GM19043 (cell line): ENCODE measurements at regions not wholly inside any gene's neighbourhood (a gene's known extent, or its start where the extent isn't known, plus 50 kb on each side); places are given as distances from the start of the nearest gene placed in this dataset.
"Not testable (repeated sequence)": the region's sequence is repeated elsewhere in the genome, so short reads cannot be mapped to it uniquely, and the experiment has no call there.

ENCODE experiments used
- ATAC-seq: cut with Tn5 transposase; IDR thresholded peaks from one replicate; pipeline ENCODE4 v1.9.1; 2021; ENCODE audit warnings: low read depth; ENCODE audit not compliant: unreplicated experiment

DNA sequence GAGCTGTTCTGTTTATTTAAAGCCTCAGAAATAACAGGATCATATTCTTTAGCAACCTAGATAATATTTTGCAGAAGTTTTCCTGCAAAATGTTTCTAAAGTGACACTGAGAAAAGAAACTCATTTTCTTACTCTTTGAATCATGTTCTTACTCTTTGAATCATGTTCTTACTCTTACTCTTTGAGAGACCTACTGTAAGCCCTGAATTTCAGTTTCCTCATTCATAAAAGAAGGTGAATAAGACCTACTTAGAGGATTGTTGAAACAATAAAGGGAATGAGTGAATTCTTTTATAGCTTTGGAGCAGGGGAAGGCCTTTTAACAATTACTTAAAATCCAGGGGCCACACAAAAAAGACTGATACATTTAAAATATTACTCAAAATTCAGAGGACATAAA lies 221.7 kb upstream of the CMC1 start:
- no peak for ATAC-seq

DNA sequence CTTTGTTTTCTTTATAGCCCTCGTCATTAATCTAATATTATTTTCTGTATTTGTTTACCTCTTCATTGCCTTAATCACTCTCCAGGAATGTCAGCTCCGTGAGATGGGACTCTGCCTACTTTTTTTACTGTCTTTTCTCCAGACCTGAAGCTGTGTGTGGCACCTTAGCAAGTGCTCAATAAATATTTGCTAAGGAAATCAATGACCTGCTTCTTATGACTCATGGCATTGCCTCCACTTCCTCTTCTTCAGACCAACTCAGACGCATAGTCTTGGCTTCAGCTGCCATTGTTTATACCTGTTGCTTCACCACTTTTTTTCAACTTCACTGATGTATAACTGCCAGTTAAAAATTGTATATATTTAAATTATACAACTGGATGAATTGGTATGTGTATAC lies 218.5 kb upstream of the CMC1 start:
- ATAC-seq = no peak

DNA sequence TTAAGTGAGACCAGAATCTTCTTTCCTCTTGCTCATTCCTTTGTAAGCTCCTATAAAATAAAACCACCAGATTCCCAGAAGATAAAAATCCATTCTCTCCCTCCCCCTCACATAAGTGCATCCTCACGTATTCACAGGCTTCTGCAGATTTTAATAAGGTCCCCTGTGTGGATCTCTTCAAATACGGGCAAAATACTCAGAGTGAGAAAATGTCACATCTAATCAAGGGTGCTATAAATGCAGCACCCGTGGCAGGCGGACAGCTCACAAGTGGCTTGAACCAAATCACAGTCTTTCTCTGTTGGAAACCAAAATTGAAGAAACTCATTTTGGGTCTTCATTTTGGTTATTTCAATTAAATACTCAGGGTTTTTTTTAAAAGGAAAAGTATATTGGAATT lies 212.9 kb upstream of the CMC1 start:
- ATAC-seq = no peak

DNA sequence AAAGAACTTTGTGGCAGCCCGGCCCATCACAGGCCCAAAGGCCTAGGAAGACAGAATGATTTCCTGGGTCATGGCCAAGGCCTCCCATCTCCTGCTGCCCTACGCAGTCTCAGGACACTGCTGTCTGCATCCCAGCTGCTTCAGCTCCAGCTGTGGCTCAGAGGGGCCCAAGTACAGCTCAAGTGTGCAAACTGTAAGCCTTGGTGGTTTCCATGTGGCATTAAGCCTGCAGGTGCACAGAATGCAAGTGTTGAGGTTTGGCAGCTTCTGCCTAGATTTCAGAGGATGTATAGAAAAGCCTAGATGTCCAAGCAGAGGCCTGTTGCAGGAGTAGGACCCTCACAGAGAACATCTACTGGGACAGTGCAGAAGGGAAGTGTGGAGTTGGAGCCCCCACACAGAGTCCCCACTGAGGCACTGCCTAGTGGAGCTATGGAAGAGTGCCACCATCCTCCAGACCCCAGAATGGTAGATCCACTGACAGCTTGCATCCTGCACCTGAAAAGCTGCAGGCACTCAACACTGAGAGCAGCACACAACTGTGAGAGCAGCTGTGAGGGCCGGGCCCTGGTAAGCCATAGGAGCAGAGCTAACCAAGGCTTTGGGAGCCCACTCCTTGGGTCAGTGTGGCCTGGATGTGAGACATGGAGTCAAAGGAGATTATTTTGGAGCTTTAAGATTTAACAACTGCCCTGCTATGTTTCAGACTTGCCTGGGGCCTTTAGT lies 208.2 kb upstream of the CMC1 start:
- no peak for ATAC-seq

DNA sequence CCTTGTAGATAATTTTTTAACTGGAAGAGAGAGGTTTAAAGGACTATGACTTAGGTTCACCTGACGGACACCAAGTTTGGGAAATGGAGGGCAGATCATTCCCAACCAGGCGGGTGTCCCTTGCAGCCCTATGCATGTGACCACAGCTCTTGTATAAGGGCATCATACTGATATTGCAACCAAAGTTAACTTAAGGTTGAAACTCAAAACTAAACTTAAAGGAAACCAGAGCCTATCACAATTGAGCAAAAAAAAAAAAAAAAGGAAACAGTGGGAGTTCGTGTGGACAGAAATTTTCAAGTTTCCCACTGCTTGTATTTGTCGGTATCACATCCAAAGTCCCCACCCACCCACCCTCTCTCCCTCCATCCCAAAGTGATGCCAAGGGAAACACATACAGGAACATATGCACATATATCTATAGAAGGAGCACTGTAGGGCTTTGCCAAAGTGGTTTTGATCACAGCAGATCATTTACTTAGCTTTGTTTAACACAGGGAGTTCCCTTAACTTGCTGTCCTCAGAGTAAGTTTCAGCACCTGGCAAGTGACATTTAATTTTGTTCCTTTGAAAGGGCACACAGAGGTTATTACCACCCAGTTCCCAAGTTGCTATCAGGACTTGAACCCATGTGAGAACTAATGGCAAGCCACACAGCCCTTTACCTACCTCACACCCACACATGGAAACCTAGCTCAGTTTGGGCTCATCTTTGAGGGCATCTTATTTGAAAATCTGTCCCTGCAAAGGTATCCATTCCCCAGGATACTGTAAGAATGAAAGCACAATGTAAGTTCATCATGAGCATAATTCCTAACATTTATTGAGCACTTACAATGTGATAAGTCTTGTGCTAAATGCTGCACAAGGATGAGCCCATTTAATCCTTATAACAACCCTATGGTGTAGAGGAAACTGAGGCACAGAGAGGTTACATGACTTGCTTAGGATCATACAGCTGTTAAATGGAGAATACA lies 204.5 kb upstream of the CMC1 start:
- peak; percentile 59 for ATAC-seq

DNA sequence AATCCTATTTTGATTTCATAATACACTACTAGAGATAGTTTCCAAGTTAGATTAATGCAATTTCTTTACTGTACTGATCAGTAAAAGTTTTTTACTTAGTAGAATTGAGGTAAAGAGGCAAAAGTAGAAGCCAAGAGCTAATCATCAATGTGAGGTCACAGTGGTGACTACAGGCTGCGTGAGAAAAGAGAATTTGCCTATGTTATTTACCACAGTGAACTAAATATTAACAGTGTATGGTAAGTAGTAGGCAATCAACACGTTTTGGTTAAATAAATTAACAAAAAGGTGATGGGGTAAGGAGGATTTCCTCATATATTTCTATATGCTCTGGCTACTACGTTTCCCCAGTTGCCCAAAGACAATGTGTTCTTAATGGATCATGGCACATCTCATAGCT lies 202.2 kb upstream of the CMC1 start:
- ATAC-seq = peak; percentile 34

DNA sequence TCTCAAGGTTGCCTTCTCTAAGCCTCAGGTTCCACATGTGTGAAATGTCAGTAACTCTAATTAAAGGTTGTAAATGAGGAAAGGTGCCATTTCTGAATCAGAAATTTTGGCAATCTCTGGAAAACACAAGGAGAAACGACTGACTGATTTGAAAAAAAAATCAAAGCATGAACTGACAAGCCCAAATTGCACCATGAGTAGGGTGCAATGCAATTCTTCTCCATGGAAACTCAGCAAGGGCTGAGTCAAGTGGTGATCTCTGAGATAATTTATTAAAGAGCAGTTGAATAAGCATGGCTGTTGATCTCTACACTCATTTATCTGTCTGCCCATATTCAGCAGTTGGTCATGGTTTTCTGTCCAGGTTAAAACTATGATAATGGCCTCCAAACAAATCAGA lies 201.6 kb upstream of the CMC1 start:
- ATAC-seq = no peak

DNA sequence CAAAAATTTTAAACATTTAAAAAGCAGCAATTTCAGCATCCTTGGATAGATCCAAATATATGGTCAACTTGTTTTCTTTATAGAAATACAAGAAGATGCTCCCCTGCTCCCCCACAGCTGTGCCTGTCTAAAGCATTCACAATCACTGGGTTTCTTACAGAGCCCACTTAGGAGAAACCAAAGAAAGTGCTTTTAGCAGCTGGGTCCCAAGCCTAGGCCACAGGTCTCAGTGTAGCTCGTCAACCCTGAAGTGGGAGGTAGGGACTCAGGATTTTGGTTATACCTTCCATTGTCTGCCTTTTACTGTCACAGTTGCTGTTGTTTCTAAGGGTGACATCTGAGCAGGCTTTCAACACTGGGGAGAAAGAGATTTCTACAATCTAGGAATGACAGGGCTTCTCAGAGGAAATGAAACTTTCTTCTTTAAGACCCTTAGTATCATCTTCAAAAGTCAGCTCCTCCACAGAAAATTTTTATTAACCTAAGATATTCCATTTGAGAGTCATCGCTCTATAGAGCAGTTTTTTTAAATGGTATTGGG lies 199.3 kb upstream of the CMC1 start:
- peak; percentile 61 for ATAC-seq

DNA sequence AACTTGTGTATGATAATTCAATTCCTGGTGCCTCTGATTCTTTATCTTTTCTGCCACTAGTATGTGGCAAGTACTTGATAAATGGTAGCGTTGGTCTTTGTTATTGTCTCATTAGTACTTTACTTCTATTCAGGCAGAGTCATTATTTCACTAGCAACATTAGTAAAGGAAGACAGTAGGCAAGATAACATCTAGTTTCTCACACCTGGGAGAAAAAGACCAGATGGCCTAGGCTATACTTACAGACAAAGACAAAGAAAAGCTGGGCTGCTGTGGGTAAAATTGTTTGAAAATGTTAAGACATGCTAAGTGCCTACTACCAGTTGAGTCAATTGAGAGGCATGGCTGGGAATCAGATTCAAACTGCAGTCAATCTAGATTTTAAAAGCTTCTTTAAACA lies 198.7 kb upstream of the CMC1 start:
- peak; percentile 36 for ATAC-seq

DNA sequence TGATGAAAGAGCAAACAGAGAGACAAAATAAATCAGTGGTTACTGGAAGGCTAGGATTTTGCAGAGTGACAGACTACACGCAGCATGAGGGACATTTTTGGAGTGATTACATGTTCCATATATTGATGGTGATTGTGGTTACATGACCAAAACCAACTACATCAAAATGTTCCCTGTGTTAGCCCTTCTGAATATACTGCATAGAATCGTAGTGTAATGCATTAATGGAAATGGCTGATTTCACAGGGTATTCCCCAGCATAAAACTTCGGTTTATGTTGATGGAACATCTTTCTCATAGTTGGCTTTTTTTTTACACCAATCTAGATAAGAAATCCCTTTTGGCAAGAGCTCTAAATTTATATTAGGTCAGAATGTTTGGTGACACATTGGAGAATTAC lies 191.3 kb upstream of the CMC1 start:
- ATAC-seq = no peak

DNA sequence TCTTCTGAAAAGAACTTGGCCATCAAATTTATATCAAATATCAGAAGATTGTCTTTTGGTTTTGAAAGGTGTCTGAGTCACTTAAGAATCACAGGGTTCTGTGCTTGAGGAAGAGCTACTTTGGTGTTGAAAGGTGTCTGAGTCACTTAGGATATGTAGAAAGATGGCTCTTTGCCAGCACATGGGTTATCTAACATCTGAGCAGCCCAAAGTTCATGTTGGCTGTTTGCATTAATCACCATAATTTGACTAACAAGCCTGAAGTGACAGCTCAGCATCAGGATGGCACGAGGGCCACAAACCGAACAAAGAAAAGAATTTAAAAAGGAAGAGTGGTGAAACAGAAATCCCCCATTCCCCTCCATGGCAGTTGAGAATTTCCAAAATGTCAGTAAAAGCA lies 190.5 kb upstream of the CMC1 start:
- no peak for ATAC-seq

DNA sequence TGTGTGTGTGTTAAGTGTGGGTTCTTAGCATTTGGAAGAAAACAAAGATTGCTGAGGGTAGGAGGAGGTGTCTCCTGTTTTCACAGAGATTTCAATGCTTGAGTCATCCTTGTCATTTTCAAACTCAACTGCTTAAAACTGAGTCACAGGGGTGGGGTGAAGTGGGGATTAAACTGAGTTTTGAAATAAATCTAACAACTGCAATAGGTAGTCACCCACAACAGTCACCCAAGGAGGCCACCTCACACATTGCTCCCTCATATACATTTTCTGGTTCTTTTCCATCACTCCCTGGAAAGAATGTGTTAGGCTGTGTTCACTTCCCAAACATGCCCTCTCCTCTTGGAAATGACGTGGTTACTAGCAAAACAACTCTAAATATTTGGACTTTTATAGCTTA lies 187.7 kb upstream of the CMC1 start:
- no peak for ATAC-seq

DNA sequence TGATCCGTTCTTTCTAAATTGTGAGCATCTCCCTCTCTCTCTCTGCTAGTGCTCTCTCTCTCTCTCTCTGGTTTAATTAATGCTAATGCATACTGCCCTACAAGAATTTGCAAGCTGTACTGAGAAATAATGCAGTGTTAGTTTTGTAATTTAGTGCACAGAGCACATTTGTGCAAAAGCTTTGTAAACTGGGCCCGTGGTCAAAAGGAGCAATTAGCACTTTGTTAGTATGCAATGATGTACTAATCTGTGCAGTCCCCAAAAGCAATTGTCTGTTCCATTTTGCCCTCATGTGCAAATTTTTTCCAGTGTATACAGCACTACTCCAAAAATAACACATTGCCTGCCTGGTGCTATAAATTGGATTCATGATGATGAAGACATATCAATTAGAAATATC lies 184.6 kb upstream of the CMC1 start:
- ATAC-seq = no peak

DNA sequence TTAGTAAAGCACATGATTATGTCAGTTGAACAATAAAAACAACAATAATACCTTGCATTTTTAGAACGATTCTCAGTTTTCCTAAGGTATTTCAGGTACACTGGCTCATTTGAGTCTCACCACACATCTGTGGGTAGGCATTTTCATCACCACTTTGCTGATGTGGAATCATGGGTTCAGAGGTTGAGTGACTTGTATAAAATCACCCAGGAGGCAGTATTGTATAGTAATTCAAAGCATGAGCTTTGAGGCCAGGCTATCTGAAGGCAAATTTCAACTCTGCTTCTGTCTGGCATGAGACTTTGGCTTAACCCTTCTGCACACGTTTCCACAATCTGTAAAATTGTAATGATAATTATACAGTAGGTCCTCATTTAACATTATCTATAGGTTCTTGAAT lies 183.9 kb upstream of the CMC1 start:
- no peak for ATAC-seq

DNA sequence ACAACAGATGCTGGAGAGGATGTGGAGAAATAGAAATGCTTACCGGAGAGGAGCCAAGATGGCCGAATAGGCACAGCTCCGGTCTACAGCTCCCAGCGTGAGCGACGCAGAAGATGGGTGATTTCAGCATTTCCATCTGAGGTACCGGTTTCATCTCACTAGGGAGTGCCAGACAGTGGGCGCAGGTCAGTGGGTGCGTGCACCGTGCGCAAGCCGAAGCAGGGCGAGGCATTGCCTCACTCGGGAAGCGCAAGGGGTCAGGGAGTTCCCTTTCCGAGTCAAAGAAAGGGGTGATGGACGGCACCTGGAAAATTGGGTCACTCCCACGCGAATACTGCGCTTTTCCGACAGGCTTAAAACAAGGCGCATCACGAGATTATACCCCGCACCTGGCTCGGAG lies 182.2 kb upstream of the CMC1 start:
- not testable (repeated sequence) for ATAC-seq

DNA sequence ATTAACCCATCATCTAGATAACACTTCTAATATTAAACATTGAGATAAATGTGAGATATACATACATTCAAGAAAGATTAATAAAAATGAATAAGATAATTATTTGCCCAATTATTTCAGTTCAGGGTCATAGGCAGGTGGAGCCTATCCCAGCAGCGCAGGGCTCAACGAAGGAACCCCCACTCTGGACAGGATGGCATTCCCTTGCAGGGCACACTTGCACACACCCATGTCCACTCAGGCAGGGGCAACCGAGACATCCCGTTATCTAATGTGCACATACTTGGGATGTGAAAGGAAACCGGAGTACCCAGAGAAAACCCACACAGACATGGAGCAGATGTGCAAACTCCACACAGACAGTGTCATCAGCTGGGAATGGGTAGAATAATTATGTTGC lies 175.4 kb upstream of the CMC1 start:
- ATAC-seq = no peak

DNA sequence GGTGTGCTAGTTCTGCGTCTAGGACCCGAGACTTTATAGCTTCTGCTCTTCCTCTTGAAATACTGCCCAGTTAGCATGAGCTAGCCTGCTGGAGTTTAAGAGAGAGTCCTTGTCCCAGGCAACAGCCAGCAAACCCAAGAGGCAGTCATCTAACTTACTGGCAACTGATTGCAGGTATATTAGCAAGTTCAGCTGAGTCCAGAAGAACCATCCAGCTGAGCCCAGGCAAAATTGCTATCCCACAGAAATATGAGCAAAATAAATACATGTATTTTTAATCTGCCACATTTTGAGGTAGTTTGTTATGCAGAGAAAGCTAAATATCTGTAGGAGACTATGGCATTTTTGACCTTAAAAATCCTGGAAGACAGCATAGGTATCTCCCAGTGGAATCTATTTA lies 174.4 kb upstream of the CMC1 start:
- ATAC-seq = no peak

DNA sequence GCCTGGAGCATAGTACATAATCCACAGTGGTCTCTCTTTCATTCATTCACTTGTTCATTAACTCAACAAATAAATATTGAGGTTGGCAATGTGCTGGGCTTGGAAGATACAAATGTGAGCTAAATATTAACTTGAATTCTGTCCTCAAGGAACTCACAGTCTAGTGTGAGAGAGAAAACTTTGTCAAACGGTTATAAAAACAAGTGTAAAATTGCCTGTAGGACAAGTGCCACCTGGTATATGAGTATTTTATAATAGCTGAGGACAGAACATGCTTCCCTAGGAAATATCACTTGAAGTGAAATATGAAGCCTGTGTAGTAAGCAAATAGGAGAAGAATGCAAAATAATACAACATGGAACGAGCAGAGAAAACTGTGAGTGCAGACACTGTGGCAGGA lies 173.1 kb upstream of the CMC1 start:
- ATAC-seq = no peak

DNA sequence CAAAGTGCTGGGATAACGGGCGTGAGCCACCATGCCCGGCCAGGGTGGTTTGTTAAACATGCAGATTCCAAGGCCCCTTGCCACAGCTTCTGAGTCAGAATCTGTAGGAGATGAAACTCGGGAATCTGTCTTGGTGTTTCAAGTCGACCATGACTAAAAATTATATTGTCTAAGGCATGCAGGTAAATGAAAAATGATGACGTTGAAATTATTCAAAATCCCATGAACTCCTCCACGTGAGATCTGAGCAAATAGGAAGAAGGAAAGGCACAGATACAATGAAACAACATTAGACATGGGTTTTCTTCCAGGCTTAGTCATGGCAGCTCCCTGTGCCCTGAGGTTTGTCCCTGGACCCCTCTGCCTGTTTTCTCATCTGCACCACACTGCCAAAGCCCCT lies 172.0 kb upstream of the CMC1 start:
- ATAC-seq = no peak

DNA sequence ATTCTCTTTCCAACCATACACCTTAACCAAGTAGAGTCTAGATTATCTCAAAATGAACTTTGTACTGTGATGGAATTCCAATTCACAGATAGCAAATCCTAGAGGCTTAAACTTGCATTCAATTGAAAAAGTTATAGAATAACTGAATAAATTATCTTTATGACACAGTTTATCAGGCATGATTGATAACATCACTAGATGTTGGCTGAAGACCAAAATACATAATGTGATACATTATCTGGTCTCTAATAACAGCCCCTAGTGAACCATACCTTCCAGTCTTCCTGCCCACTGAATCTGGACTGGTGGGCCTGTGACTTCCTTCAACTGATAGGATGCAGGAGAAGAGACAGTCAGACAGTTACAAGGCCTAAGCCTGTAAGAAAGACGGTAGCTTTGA lies 165.2 kb upstream of the CMC1 start:
- ATAC-seq = no peak

DNA sequence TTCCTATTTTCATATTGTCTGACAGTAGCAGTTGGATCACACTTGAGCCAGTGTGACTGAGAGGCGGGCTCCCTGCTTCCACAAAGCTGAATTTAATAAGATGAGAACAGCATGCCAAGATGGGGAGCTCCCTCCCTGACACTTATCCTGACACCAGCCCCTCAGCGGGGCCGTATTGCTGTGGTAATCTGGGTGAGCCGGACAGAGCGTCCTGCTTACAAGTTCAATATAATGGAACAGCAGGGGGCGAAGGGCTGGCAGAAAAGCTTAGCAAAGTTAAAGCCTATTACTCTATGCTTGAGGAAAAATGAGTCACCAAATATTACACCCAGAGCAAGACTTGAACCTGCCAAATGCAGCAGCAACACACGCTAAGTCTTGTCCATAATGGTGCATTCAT lies 163.8 kb upstream of the CMC1 start:
- no peak for ATAC-seq

DNA sequence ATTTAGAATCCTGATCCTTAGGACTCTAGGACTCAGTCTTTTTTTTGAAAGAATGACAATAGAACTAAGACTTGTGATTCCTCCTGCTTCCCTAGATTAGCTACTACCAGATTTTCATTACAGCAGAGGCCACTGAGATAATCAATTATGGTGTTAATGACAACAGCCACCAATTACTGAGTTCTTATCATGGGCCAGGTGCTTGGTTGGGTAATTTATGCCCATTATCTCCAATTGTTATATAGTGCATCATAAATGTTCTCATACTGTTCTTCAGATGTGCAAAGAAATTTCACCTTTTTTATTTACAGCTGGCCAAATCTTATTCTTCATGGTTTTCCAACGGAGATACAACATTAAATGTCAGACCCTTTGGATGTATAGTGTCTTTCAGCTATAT lies 162.9 kb upstream of the CMC1 start:
- ATAC-seq = no peak
